ENCODE measurements at regions not wholly inside any gene's neighbourhood (a gene's known extent, or its start where the extent isn't known, plus 50 kb on each side); places are given as distances from the start of the nearest gene placed in this dataset.

DNA sequence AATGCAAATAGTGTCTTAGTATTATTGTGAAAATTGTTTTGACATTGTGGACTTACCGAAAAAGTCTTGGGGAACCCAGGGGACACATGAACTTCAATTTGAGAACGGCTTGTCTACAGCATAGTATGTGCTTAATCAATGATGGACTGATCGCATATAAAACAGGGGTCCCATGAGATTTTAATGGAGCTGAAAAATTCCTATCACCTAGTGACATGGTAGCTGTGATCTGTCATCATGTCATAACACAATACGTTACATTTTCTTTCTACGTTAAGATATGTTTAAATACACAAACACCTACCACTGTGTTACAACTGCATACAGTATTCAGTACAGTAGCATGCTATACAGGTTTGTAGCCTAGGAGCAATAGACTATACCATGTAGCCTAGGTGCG lies 153.3 kb upstream of the FOXD3 start:
- DNase-seq (ENCODE audit: low read depth in 4 of 4, low spot score in 2 of 4), result no peak

DNA sequence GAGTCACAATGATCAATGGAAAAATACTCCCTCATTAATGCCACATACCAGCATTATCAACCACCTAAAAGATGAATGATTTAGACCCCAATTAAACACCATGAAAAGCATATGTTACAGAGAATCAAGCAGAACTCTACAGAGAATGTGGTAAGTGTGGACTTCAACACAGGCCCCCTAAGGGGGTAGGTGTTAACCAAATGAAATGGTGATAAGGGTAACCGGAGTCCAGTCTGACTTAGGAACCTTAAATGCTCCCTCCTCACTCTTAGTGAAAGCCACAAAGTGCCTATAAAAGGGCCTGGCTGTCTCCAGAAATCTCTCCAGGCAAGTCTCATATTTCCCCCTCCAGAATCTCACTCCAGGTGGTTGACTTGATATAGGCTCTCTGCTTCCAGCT lies 149.2 kb upstream of the FOXD3 start:
- DNase-seq (ENCODE audit: low read depth in 4 of 4, low spot score in 2 of 4), result no peak

DNA sequence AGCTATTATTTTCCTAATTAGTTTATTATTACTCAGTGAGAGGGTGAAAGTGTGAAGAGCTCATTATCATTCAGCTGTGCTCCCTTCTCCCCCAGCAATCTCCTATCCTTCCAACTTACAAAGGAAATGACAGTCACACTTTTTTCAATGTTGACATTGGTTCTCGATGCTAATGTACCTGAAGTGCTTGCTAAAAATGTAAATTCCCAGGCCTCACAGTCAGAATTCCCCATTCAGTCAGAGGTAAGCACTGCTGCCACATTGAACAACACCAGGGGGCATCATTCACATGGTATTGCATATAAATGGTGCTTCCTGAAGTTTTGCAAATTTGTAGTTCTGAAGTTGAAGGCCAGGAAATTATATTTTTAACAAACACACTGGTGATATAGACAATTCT lies 132.7 kb upstream of the FOXD3 start:
- no peak for DNase-seq (ENCODE audit: low read depth in 4 of 4, low spot score in 2 of 4)

- DNase-seq (ENCODE audit: low read depth in 4 of 4, low spot score in 2 of 4), result no peak
Measured at GRCh38 chr1:63190171-63190570, 132.2 kb upstream of the FOXD3 start.

- no peak for DNase-seq (ENCODE audit: low read depth in 4 of 4, low spot score in 2 of 4)
Measured at GRCh38 chr1:63198871-63199394, 123.4 kb upstream of the FOXD3 start.

- DNase-seq (ENCODE audit: low read depth in 4 of 4, low spot score in 2 of 4), result no peak
Measured at GRCh38 chr1:63199706-63200335, 122.5 kb upstream of the FOXD3 start.

- DNase-seq (ENCODE audit: low read depth in 4 of 4, low spot score in 2 of 4), result no peak
Measured at GRCh38 chr1:63200676-63201075, 121.7 kb upstream of the FOXD3 start.

- DNase-seq (ENCODE audit: low read depth in 4 of 4, low spot score in 2 of 4), result no peak
Measured at GRCh38 chr1:63203641-63204040, 118.7 kb upstream of the FOXD3 start.

DNA sequence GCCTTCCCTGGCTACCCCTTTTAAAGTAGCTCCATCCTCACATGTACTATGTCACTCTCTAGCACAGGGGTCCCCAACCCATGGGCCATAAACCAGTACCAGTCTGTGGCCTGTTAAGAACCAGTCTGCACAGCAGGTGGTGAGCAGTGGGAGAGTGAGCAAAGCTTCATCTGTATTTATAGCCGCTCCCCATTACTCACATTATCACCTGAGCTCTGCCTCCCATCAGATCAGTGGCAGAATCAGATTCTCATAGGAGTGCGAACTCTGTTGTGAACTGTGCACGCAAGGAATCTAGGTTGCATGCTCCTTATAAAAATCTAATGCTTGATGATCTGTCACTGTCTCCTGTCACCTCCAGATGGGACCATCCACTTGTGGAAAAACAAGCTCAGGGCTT lies 116.6 kb upstream of the FOXD3 start:
- DNase-seq (ENCODE audit: low read depth in 4 of 4, low spot score in 2 of 4), result no peak

- no peak for DNase-seq (ENCODE audit: low read depth in 4 of 4, low spot score in 2 of 4)
Measured at GRCh38 chr1:63214553-63214952, 107.8 kb upstream of the FOXD3 start.

GRCh38 chr1:63223426-63223825 lies 98.9 kb upstream of the FOXD3 start:
- DNase-seq (ENCODE audit: low read depth in 4 of 4, low spot score in 2 of 4), result no peak

- no peak for DNase-seq (ENCODE audit: low read depth in 4 of 4, low spot score in 2 of 4)
Measured at GRCh38 chr1:63230722-63231121, 91.6 kb upstream of the FOXD3 start.

- DNase-seq (ENCODE audit: low read depth in 4 of 4, low spot score in 2 of 4), result no peak
Measured at GRCh38 chr1:63238721-63239120, 83.6 kb upstream of the FOXD3 start.

DNA sequence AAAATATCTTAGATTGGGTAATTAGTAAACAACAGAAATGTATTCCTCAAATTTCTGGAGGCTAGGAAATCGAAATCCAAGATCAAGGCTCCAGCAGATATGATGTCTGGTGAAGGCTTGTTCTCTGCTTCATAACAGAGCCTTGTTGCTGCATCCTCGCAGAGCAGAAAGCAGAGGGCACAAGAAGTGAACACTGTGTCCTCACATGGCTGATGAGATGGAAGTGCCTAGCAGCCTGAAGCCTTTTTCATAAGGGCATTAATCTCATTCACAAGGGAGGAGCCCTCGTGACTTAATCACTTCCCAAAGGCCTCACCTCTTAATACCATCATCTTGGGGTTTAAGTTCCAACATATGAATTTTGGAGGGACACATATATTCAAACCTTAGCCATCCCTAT lies 77.2 kb upstream of the FOXD3 start:
- no peak for DNase-seq (ENCODE audit: low read depth in 4 of 4, low spot score in 2 of 4)

GRCh38 chr1:63248216-63248615 lies 74.2 kb upstream of the FOXD3 start:
- no peak for DNase-seq (ENCODE audit: low read depth in 4 of 4, low spot score in 2 of 4)

GRCh38 chr1:63255153-63255552 lies 67.2 kb upstream of the FOXD3 start:
- DNase-seq (ENCODE audit: low read depth in 4 of 4, low spot score in 2 of 4), result no peak

- no peak for DNase-seq (ENCODE audit: low read depth in 4 of 4, low spot score in 2 of 4)
Measured at GRCh38 chr1:63261736-63262458, 60.5 kb upstream of the FOXD3 start.

GRCh38 chr1:63262459-63262770 lies 60.0 kb upstream of the FOXD3 start:
- DNase-seq (ENCODE audit: low read depth in 4 of 4, low spot score in 2 of 4), result no peak

GRCh38 chr1:63264161-63264560 lies 58.2 kb upstream of the FOXD3 start:
- DNase-seq (ENCODE audit: low read depth in 4 of 4, low spot score in 2 of 4), result no peak

GRCh38 chr1:63266857-63267256 lies 55.5 kb upstream of the FOXD3 start:
- DNase-seq (ENCODE audit: low read depth in 4 of 4, low spot score in 2 of 4), result no peak

GRCh38 chr1:63268876-63269275 lies 53.5 kb upstream of the FOXD3 start:
- no peak for DNase-seq (ENCODE audit: low read depth in 4 of 4, low spot score in 2 of 4)

DNA sequence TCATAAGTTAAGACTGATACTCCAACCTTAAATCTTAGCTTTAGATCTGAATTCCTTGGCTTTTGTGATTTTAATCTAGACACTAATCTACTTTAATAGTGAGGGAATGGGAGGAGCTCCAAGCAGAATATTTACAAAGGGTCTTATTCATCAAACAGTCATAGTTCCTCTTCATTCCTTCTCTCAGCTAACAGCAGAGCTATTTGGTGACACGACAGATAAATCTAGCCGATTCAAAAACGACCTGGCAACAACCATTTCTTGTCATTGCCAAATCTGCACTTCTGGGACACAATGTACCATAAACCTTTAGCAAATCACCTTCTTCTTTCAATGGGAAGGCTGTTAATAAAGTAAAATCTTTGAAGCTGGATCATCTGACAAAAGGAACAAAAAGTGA lies 52.8 kb upstream of the FOXD3 start:
- DNase-seq (ENCODE audit: low read depth in 4 of 4, low spot score in 2 of 4), result no peak

All from left renal cortex interstitium (tissue), 4 donors.